Cardiac septum (tissue), 1 donor: ENCODE measurements at regions not wholly inside any gene's neighbourhood (a gene's known extent, or its start where the extent isn't known, plus 50 kb on each side); places are given as distances from the start of the nearest gene placed in this dataset.
"Not testable (repeated sequence)": the region's sequence is repeated elsewhere in the genome, so short reads cannot be mapped to it uniquely, and the experiment has no call there.

ENCODE experiments used
- DNase-seq: peaks from one replicate; pipeline ENCODE4 v3.0.0-alpha.2; 2020; ENCODE audit warnings: low spot score
- intact Hi-C: fragments of 100-400 bp; cut with DNase I; formaldehyde crosslinking; loops from one replicate; pipeline ENCODE4 v1.14.0; 2022
- donor health status: DM: no; HTN: no; CAD: no.

DNA sequence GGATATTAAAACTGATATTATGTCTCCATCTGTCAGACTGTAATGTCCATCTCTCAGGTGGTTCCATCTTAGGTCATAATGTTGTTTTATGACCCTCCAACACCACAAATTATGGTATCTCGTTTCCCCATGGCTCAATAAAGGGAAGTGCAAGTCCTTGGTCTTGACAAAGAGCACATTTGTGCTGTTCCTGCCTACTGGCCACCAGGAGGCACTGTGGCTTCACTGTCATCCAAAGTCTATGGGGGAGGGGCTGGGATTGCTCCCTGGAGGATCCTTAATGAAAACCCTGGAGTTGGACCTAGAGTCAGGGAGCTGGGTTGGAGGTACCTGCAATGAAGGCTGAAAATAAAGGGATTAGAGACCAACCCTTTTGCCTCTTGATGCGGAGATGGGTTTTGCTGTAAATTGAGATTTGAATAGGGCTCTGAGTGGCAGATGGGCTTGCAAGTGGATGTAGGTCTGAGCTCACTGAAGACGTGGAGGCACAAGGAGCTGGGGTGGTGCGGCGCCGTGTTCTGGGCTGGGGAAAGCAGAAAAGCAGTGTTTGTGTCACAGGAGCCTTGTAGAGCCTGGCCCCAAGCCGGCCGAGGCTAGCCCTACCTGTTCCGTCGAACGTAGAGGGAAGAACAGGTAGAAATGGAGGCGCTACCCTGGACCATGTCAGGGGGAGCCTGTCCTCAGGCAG, 180.5 kb upstream of the PRSS58 start:
- no peak for DNase-seq
- intact Hi-C loops = no loop called here

DNA sequence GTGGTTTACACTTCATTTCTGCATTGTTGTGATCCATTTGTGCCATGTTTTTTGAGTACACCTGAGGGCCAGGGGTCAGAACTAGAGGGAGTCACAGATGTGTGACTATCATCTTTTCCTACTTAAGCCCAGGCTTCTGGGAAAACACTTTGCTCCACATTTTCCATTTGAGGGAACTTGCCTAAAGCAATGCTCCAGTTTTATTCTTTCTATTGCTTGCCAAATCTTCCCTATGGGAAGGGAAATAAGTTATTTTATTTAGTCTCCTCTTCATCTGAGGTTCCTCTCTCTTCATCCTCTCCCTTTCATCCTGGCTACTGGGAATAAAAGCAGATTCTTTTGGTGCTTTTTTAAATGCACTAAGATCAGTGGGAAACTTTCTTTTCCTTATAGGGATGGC, 179.9 kb upstream of the PRSS58 start:
- intact Hi-C loops = no loop called here
- DNase-seq = no peak

DNA sequence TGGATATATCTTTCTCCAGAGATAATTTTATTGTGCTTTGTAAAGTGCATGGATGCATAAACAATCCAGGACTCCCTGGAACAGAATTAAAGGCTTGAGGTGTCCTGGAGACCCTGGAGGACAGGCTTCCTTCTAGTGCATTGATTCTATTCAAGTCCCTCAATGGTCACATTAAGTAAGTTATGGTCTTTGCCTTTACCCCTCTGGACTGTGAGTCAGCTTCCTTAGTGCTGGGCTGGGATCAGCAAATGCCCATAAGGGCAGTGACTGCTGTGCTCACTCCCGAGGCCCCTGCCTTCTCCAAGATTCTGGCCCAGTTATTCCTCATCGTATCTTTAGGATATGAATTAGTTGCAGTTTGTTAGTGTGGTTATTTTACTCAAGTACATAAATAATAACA, 178.7 kb upstream of the PRSS58 start:
- DNase-seq = no peak
- intact Hi-C loops = no loop called here

DNA sequence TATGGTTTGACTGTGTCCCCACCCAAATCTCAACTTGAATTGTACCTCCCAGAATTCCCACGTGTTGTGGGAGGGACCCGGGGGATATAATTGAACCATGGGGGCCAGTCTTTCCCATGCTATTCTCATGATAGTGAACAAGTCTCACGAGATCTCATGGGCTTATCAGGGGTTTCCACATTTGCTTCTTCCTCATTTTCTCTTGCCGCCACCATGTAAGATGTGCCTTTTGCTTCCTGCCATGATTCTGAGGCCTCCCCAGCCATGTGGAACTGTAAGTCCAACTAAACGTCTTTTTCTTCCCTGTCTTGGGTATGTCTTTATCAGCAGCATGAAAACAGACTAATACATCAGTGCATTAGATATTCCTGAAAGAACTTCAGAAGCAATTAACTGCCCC, 177.7 kb upstream of the PRSS58 start:
- DNase-seq, intact Hi-C loops: not testable (repeated sequence)

DNA sequence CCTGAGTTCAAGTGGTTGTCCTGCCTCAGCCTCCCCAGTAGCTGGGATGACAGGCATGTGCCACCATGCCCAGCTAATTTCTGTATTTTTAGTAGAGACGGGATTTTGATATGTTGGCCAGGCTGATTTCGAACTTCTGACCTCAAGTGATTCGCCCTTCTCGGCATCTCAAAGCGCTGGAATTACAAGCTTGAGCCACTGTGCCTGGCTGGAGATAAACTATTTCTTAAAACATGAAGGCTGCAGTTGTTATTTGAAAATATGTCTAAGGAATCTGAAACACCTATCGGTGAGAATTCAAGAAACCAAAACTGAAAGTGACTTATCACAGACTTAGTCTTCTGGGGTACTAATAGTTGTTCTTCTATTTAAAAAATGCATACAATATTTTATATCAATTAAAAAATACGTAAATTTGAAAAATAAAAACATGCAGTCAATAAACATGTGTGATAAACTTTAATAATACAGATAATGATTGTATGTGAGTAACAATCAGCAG, 176.9 kb upstream of the PRSS58 start:
- DNase-seq = no peak
- intact Hi-C loops = no loop called here

DNA sequence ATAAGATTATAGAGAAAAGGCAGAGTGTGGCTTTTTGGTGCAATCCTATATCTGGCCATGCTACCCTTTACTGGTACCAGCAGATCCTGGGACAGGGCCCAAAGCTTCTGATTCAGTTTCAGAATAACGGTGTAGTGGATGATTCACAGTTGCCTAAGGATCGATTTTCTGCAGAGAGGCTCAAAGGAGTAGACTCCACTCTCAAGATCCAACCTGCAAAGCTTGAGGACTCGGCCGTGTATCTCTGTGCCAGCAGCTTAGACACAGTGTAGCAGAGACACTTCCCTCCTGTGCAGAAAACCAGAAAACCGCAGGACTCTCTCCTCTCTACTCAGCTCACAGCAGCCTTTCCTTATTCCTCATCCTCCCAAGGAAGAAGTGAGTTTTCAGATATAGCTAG, 176.3 kb upstream of the PRSS58 start:
- DNase-seq, intact Hi-C loops: not testable (repeated sequence)

DNA sequence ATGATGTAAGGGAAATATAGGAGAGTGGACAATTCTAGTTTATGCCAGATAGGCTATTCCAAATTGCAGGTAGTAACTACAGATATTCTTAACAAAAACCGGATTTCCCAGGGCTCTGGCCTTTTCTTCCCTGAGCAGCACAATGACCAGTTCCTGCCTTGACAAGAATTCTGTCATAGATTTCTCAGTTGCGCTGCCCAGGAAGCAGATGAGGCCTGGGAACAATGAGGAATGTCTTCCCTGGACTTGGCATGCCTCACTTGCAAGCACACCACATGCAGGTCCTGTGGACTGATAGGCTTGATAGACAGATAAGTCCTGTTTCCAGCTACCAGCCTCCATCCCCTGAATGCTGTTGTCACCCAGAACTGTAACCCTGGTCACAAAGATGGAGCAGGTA, 174.5 kb upstream of the PRSS58 start:
- DNase-seq = no peak
- intact Hi-C loops = no loop called here

DNA sequence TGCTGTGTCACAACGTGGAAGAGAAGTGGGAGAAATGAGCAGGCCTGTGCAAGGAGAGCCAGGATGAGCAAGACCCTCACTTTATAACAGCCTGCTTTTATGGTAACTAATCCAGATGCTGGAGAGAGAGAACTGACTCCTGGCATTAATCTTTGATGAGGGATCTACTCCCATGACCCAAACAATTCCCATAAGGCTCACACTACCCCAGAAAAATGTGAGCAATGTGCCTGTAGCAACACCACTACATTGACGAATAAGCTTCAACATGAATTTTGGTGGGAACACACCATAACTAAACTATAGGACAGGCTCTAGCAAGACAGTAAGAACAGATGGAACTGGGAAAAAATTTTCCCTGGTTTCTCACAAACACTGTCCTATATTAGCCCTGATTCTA, 173.6 kb upstream of the PRSS58 start:
- no peak for DNase-seq
- intact Hi-C loops = no loop called here

DNA sequence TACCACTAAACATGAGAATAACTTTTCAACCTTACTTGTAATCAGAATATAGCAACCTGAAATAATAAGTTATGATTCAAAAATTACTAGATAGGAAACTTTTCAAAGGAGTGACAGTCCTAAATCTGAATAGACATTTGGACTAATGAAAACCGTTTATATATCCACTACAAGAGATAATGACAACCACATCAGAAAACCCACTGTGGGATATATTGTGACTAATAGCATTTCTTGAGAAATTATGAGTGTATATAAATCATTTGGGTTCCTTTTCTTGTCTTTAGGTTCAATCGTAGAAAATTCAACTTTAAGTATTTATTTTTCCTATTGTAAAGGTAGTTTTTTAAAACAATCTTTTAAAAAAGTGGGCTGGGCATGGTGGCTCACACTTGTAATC, 170.2 kb upstream of the PRSS58 start:
- intact Hi-C loops = no loop called here

DNA sequence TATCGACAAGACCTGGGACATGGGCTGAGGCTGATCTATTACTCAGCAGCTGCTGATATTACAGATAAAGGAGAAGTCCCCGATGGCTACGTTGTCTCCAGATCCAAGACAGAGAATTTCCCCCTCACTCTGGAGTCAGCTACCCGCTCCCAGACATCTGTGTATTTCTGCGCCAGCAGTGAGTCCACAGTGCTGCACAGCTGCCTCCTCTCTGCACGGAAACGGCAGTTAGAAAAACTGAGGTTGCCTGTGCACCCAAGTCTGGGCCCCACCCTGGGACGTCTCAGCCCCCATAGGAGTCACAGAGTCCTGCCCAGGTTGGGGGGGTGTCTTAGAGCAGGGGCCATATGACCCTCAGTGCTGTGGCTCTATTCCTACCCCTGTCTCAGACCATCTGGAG, 167.4 kb upstream of the PRSS58 start:
- intact Hi-C loops = no loop called here
- DNase-seq = no peak

More for the DNA sequence above, 170.2 kb upstream of the PRSS58 start:
- DNase-seq = no peak

DNA sequence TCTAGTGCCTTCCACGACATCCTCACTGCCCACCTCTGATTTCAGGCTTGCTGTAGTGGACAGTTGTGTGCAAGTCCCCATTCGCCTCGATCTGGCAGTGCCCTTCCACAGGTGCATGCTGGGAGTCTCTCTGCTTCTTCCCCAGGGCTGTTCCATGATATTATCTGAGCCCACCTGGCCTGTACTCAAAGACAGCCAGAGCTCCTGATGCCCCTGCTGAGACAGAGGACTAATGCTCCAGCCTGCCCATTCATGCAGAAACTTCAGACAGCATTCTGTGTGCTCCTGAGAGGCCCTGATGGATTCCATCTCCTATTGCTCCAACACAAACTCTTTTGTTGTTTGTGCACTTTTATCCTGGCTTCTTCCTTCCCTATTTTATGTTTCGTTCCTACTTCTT, 164.8 kb upstream of the PRSS58 start:
- no peak for DNase-seq
- intact Hi-C loops = no loop called here

DNA sequence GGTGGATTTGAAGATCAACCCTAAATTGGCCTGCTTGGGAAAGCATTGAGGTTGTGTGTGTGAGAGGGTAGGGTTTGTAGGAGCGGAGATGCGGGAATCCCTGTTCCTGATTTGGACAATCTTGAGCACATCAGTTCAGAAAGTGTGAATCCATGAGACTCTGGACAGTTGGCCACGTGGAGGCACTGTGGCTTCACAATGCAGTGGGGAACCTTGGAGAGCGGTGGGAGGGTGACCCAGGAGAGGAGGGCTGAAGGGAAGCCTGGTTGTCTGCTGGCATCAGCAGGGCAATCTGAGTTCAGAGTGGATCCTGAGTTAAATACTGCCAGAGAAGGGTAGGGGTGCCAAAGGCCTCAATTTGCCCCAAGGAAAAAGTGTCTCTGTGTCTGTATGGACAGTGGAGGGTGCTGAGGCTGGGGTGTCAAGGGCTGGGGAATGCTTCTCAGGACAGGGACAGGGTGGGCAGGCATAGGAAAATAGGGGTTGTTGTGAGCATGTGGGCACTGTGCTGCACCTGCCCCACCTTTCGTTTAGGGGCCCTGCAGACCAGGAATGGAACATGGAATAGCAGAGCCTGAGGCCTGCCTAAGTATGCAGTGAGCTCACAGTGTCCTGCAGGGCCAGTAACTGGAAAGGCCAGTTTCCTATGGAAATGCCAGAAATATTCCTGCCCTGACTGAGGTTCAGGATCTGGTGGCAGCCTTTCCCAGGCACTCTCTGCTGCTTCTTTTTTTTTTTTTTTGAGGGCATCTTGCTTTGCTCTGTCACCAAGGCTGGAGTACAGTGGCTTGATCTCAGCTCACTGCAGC, 162.9 kb upstream of the PRSS58 start:
- intact Hi-C loops = no loop called here

DNA sequence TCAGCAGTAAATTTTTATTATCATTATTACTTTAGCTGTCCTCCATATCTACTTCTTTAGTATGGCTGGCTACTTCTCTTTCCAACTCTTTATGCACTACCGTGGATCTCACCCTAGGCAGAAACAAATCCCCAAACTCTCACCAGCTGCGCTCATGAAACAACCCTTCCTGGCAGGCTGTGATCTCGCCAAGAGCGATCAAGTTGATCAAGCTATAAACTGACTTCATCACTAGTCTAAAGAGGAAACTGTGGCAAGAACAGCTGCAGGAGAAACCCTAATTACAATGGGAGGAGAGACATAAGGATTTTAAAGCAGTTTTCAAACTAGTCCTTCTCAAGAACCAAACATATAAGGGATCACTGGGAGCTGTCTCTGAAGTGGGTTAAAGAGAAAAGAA, 160.5 kb upstream of the PRSS58 start:
- intact Hi-C loops = no loop called here

More for the DNA sequence above, 162.9 kb upstream of the PRSS58 start:
- DNase-seq = no peak

DNA sequence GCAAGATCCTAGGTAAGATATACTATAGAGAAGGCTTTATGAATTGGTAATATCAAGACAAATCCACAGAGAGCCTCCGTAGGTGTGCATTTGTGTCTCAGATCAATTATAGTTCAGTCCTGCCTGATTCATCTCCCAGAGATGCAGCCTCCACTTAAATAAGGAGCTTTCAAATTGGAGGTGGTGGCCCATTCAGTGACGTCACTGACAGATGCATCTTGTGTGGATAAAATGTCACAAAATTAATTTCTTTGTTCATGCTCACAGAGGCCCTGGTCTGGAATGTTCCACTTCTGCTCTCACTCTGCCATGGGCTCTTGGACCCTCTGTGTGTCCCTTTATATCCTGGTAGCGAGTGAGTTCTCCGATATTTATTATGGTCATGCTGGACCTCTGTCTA, 157.1 kb upstream of the PRSS58 start:
- DNase-seq = no peak
- intact Hi-C loops = no loop called here

More for the DNA sequence above, 160.5 kb upstream of the PRSS58 start:
- DNase-seq = no peak

DNA sequence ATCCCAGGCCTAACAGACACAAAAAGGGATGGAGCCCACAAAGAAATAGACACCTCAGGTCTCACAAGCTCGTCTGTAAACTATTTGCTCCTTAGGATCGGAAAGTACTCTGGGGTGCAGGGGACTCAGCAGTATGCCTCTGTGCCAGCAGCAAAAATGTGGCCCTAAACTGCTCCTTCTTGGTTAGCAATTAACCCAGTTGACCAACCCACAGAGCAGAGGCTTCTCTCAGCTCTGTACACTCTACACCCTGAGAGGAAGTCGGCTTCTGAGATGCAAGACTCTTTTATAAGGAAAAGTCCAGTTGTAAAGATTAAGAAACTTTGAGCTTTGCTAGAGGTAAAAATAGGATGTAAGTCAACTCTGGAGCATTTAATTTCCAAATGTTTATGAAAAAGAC, 156.3 kb upstream of the PRSS58 start:
- no peak for DNase-seq
- intact Hi-C loops = no loop called here

DNA sequence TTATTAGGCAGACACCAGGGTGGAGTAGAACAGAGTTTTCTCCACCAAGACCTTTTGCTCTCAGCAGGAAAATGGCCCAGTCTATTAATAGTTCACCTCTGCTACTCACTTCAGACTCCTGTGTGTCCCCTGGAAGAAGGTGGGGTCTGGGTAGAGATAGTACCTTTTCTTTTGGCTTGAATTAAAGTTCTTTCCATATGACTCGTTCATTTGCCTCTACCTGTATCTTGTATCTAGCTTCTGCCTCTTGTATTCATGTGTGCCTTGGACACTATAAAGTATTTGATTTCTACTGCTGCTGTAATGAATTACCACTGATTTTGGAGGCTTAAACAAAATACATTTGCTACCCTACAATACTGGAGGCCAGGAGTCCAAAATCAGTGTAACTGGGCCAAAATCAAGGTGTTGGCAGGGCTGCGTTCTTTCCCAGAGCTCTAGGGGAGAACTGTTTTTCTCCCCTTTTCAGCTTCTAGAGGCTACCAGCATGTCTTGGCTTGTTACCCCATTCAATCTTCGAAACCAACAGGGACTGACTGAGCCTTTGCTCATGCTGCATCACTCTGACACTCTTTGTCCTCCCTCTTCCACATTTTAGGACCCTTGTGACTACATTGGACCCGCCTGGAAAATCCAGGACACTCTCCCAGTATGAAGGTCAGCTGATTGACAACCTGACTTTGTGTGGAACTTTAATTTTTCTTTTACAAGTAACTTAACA, 155.6 kb upstream of the PRSS58 start:
- intact Hi-C loops = no loop called here
- no peak for DNase-seq

DNA sequence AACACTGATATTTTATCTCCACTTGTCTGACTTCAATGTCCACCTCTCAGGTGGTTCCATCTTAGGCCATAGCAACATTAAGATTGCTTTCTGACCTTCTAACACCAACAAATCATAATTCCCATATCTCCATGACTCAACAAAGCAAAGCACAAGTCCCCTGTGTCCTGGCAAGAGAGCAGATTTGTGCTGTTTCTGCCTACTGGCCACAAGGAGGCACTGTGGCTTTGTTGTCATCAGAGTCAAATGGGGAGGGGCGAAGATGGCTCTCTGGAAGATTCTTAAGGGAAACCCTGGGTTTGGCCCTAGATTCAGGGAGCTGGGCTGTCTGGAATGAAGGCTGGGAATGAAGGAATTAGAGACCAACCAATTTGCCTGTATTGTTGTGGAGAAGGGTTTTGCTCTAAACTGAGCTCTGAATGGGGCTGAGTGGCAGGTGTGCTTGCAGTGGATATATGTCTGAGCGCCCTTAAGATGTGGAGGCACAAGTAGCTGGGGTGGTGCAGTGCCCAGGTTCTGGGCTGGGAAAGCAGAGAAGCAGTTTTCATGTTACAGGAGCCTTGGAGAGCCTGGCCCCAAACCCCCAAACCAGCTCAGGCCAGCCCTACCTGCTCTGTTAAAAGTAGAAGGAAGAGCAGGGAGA, 154.8 kb upstream of the PRSS58 start:
- intact Hi-C loops = no loop called here
- DNase-seq = no peak

DNA sequence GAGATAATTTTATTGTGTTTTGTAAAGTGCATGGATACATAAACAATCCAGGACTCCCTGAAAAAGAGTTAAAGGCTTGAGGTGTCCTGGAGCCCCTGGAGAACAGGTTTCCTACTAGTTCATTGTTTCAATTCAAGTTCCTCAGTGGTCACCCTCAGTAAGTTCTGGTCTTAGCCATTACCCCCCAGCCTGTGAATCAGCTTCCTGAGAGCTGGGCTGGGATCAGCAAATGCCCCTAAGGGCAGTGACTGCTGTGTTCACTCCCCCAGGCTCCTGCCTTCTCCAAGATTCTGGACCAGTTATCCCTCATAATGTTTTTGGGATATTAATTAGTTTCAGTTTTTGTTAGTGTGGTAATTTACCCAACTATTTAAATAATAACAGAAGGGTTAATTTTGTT, 151.6 kb upstream of the PRSS58 start:
- no peak for DNase-seq
- intact Hi-C loops = no loop called here

DNA sequence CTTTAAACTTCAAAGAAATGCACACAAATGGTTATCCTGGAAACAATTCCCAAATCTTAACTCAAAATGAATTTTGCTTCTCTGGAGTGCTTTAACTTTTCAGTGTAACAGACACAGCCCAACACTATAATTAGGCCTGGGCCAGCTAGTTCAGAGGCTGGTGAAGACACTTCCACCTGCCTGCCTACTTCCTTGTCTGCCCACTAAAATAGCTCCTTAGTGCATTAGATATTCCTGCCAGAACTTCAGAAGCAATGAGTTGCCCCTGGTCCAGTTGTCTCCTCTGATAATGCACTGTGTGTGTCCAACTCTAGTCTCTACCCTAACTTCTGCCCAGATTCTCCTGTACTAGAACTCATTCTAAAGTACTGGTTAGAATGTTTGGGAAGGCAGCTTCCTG, 150.9 kb upstream of the PRSS58 start:
- intact Hi-C loops = no loop called here
- no peak for DNase-seq

DNA sequence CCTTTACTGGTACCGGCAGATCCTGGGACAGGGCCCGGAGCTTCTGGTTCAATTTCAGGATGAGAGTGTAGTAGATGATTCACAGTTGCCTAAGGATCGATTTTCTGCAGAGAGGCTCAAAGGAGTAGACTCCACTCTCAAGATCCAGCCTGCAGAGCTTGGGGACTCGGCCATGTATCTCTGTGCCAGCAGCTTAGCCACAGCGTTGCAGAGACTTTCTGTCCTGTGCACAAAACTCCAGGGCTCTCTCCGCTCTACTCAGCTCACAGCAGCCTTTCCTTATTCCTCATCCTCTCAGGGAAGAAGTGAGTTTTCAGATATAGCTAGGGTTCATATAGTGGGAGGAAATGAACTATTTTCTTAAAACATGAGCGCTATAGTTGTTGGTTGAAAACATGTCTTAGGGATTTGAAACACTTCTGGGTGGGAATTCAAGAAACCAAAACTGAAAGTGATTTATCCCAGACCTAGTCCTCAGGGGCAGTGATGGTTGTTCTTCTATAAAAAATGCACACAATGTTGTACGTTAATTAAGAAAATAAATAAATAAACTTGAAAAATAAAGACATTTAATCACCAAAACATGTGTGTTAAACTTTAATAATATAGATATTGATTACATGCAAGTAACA, 150.2 kb upstream of the PRSS58 start:
- intact Hi-C loops = no loop called here

More for the DNA sequence above, 150.2 kb upstream of the PRSS58 start:
- DNase-seq = no peak
